ENCODE measurements at regions not wholly inside any gene's neighbourhood (a gene's known extent, or its start where the extent isn't known, plus 50 kb on each side); places are given as distances from the start of the nearest gene placed in this dataset.
"Not testable (repeated sequence)": the region's sequence is repeated elsewhere in the genome, so short reads cannot be mapped to it uniquely, and the experiment has no call there.

DNA sequence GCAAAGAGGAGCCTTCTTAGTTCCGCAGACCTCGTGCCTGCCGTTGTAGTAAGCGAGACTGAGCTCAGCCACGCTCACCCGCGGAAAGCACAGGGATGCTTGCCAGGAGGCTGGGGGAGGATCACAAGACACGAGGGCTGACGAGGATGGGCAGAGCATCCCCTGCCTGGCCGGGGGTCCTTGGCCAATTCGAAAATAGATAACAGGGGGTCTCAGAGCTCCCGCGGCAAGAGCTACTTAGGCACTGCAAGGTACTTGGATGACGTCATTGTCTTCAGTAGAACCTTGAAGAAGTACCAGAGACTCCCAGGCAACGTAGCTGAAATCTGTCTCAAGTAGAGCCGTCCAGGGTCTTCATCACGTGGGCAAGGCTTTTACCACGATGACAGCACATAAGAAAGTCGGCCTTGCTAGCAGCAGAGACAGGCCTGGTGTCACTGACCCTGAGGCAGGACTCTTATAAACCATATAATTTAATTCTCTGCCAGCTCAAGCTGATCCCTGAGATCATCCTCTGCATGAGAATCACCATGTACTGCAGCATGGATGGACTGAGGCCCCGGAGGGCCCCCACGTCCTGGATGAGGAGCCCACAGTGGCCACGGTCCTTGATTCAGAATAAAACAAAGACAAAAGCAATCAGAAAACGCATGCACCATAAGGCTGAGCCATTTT, 81.9 kb downstream of the TMEM18 start:
- no peak for DNase-seq

DNA sequence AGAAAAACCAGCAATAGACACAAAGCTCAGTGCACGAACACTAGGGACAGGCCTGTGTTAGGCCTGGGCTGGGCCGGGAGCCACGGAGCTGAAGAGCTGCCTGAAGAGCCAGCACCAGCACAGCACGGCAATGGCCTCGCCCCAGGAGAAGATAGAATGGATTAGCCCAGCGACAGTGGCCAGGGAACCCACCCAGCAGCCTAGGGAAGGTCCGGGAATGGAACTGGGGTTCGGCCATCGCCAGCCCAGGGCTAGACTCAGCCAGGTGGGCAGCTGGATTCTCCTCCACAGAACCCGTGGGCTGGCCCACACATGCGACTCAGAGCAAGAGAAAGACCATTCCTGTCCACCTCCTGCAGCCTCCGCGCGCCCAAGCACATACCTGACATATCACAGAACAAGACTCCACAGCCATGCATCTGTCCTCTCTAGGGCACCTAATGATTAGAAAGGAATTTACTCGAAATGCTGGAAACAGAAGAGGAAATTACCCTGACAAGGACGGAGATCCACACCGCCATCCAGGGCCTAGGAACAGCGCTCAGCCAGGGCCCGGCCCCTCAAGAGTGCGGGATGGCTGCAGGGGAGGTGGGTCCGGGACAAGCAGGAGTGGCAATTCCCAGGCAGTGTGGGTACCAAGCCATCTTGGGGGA, 82.8 kb downstream of the TMEM18 start:
- no peak for DNase-seq

DNA sequence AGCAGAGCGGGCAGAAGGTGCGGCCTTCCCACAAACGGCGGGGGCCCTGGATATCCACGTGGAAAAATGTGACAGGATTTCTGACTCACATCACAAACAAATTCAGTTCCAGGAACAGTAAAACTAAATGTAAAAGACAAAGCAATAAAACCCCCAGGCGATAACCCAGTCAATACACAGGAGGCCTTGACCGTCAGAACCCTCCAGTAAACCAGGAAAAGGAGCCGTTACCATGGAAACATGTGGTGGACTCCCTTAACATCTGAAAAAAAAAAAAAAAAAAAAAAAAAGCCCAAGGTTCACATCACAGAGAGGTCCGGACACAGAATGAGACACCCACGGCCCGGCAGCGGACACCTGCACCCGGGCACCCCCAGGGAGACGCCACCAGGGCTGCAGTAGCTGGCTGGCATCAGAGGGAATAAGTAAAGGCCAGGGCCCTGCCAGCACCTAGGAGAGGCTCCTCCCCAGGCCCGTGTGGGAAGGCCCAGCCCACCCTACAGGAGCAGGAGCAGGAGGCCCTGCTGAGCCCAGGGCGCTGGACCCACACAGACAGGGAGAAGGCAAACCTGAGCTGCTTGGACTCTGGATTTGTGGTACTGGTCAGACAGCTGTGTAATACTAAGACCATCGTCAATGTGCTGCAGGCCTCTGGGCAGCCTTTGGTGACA, 83.7 kb downstream of the TMEM18 start:
- DNase-seq: no peak

DNA sequence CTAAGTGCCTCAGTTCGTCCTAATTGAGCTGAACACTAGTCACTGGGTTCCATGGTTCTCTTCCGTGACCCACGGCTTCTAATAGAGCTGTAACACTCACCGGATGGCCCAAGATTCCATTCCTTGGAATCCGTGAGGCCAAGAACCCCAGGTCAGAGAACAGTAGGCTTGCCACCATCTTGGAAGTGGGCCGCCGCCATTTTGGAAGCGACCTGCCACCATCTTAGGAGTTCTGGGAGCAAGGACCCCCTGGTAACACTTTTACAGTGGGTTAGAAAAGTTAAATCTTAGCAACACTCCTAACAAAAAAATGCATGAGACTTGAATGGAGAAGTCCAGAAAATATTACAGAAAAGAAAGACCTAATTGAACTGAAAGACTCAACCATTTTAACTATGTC, 84.5 kb downstream of the TMEM18 start:
- no peak for DNase-seq

DNA sequence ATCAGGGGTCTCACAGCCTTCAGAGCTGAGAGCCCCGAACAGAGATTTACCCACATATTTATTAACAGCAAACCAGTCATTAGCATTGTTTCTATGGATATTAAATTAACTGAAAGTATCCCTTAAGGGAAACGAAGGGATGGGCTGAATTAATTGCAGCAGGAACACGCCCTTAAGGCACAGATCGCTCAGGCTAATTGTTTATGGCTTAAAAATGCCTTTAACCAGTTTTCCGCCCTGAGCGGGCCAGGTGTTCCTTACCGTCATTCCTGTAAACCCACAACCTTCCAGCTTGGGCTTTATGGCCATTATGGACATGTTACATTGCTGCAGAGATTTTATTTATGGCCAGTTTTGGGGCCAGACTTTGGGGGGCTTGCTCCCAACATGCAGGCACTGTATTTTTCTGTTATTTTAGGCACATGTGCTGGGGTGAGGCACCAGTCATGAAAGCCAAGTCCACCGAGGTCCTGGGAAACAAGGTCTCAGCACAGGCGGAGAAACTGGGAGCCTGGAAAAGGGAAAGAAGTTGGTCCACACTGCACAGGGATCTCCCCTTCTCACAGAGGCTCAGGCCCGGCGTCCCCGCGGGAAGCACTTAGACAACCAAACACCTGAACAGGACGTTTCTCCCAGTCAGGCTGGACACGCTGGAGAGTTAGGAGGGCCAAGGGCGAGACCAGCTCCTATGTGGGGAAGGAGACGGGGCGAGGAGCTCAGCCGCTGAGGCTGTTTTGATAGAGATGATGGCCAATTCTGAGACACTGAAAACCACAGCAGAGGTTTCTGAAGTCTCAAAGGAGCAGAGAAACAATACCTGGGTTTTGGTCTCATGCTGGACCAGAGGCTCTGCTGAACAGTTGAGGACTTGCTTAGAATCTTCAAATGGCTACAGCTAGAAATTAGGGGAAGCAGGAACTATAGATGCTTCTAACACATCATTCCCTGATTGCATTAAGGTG, 86.7 kb downstream of the TMEM18 start:
- no peak for DNase-seq

DNA sequence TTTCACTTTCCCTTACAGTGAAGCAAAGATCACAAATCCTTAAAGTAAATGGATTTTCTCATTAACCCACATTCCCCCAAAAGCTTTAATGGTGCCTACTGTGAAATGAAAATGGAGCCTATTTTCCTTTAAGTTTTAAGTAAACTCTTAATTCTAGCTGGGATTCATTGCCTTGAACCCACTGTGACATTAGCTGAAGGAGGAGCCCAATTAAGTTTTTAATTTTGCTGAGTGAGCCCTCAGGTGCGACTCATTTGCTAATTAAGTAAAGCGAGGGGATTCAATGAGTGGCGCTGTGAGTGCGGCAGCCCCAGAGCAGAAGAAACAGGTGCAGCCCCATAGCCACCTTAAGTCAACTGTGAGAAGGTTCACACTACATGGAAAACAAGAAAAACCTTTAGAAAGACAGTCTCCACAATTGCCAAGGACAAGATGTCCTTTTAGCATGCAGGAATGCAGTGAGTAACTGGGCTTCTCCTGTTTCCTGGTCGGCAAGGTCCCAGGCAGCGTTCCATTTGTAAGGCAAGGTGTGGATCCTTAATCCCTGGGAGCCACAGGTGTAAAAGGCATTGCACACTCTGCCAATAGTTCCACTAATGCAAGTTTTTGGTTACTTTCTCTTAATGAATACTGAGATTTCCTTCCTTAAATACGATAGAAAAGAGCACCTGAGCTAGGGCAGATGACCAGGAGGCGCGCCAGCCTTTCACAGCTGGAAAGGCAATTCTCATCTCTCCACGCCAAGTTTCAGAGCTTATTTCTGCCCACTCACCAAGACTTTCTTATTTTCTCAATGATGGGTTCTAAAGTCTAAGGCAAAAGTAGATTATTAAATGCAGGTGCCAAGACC, 87.7 kb downstream of the TMEM18 start:
- no peak for DNase-seq

DNA sequence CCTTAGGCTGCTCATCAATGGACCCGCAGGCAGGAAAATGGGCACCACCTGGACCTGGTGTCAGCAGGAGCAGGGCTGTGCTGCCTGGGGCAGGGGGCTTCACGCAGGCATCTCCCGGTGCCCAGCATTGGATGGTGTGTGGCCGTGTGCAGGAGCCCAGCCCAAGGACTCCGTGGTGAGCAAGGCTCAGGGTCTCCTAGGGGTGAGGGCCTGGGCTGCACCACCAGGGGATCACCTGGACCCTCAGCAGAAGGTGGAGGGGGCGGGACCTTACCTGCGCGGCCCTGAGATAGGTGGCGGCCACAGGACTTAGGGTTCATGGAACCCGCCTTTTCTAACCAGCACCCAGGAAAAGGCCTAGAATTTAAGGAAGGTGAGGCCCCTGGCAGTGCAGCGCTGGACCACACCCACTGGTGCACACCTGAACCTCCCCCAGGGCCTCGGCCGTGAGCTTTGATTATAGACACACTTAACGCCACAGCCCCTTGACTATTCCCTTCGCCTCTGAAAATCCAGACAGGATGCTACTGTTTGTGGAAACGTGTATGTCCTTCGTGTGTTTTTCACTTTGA, 89.0 kb downstream of the TMEM18 start:
- DNase-seq: no peak

DNA sequence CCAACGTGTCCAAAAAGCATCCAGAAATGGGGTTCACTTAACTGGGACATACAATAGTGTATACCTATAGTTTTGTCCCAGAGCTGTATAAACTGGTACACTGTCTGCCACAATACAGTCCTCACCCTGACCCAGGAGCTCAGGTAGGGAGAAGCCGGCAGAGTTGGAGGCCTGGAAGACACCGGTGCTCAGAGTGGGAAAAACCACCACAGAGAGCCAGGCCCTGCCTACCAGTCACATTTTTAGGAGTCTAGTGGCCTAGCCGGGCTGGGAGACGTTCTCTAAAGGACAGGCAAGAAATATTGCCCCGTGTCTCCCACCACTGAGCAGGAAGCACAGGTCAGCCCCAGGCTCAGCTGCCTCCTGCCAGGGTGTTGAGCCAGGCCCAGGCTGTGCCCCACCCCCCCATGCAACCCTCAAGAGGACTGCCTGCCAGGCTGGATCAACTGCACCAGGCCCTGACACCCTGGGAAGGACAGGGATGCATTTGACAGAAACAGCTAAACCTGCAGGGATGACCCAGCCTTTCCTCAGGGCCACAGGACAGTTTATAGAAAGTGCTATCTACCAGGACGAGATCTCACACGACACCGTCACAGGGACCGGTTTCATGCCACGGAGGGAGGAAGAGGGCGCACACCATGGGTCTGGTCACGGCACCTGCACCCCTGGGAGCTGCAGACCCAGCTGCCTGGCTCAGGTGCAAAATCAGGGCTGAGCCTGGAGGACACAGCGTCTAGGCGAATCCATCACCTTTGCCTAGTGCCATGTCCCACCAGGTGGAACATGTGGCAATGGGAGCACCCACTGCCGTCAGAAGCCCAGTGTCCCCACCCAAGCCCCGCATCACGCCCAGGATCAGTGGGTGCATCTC, 89.9 kb downstream of the TMEM18 start:
- DNase-seq: no peak

DNA sequence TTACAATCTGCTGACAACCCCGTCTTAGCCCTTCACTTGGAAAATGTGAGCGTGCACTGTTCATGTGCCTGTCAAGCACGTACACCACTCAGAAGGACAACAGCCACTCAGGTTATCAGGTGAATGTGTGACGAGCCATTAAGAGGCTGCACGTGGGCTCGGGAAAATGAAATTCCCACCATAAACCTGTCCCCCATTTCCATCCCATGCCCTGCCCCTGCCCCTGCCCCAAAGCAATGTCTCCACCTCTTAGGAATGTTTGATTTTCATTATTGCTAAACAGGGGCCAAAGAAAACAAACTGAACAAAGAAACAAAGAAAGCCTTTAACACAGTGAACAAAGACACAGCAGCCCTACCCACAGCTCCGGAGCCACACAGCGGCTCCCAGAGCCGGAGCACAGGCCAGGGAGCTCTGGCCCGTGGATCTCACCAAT, 90.5 kb downstream of the TMEM18 start:
- DNase-seq: no peak

DNA sequence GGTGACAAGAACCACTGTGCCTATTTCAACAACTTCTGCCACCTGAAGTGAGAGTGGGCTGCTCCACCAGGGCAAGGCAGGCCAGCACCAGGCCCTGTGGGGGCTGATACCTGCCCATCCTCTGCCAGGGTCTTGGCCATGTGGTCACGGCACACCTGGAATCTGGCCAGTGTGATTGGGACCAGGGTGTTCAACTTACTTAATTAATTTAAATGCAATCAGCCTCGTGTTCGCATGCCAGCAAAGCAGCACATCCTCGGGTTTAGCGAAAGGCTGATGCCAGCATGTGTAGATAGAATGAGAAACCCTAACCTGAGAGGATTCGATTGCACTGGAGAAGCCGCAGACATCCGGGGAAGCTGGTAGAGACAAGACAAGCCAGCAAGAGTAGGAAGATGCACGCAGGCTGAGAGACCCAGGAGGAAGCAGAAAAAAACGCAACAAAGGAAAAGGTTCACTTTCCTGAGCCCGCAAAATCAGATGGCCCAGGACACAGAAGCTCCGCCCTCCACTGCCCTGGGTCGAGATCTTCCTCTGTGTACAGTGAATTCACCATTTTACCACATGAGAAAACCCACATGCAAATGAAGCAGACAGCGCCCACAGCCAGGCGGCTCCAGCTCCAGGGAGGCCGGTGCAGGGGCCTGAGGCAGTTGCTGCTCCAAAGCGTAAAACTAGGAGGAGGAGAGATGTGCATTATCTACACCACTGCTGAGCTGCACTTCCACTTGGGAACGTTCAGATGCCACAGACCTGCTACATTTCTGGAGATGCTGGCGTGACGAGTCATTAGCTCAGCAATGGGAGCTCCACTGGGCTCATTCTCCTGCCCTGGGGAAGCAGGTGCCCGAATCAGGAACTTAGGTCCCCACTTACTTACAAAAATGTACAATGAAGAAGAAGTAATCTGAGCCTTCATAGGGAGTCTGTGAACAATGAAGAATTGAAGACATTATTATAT, 92.1 kb downstream of the TMEM18 start:
- DNase-seq: no peak

DNA sequence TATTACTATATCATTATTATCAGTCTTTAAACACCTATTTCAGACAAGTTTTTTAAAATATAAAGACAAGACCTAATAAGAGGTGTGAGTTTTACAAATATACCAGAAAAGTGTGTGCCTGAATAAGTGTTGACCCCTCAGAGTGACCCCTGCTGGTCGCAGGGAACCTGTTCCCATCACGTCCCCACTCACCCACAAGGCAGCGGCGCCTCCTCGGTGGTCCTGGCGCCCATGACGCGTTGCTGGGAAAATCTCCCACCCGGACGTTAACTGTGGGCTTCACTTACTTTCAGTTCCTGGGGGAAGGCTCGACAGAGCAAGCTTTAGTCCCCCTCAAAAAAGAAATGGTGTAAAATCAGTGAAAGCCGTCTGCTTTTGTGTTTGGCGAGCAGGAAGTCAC, 93.5 kb downstream of the TMEM18 start:
- DNase-seq: no peak

DNA sequence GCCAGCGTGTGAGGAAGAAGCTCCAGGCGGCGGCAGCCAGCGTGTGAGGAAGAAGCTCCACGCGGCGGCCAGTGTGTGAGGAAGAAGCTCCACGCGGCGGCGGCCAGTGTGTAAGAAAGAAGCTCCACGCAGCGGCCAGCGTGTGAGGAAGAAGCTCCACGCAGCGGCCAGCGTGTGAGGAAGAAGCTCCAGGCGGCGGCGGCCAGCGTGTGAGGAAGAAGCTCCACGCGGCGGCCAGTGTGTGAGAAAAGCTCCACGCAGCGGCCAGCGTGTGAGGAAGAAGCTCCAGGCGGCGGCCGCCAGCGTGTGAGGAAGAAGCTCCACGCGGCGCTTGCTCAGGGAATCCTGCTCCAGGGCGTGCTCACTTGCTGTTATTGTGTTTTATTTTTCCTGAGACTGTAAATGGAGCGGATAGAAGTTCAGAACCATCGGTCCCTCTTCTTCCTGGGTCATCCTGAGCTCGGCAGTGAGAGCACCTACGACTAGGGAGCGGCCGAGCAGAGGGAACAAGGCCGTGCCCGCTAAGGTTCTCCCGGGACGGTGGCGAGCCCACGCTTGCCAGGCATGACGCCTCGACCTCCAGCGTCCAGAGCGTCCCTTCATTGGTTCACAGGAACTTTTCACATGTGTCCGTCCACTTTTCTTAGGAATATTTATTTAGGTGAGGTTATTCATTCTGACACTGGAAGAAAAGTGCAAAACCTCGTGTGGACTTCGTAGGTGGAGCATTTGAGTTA, 94.2 kb downstream of the TMEM18 start:
- no peak for DNase-seq

DNA sequence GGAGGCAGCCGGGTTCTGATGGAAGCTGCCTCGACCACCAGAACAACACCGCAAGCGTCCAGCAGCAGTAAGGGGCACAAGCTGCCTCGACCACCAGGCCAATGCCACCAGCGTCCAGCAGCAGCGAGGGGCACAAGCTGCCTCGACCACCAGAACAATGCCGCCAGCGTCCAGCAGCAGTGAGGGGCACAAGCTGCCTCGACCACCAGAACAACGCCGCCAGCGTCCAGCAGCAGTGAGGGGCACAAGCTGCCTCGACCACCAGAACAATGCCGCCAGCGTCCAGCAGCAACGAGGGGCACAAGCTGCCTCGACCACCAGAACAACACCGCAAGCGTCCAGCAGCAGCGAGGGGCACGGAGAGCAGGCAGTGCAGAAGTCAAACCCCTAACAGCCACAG, 94.9 kb downstream of the TMEM18 start:
- DNase-seq: not testable (repeated sequence)

DNA sequence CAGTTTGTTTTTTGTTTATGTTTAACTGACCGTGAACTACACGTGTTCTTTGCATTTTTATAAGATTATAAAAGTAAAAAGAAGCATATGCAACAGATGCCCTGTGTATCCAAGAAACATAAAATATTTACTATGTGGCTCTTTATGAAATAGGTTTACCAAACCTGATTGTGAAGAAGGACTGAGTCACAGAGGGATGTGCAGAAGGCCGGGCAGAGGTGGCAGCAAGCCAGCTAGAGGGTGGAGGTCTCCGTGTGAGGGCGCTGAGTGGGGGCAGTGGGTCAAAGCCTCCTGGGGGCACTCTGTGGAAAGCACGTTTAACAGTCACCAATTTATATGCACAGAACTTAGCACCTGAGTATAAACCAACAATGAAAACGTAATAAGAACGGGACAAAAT, 97.2 kb downstream of the TMEM18 start:
- no peak for DNase-seq

DNA sequence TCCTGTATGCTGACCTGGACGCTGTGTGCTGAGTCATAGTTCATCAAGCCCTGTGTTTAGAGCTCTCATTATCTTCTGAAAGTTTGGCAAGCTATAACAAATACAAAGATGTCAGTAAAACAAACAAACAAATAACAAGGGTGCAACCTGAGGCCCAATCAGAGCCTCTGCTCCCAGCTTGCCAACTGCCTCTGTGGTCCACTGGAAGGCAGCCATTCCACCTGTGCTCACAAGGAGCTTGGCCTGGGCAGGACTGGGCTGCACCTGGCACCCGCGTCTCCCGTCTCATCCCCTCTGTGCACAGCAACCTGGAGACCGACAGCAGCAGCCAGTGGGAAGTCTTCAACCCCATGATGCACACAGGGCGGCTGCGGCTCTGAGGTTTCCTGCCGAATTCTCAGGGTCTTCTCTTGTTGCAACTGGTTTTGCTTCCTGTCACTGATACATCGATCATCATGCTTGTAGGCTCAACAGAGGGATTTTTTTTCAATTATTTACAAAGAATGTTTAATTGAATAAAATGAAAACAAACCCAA, 97.8 kb downstream of the TMEM18 start:
- no peak for DNase-seq

DNA sequence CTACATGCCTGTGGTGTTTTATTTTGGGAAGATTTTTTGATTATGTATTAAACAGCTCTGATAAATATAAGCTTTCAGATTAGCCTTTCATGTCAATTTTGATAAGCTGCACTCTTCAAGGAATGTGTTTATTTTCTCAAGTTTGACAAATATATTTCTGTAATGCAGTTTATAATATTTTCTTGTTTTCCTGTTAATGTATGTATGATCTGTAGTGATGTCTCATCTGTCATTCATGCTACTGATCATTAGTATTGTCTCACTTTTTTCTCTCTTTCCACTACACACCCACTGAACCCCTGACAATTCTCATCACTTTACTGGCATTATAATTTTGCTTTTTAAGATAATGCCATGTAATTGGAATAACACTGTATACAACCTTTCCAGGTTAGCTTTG, 100.9 kb downstream of the TMEM18 start:
- DNase-seq: no peak

DNA sequence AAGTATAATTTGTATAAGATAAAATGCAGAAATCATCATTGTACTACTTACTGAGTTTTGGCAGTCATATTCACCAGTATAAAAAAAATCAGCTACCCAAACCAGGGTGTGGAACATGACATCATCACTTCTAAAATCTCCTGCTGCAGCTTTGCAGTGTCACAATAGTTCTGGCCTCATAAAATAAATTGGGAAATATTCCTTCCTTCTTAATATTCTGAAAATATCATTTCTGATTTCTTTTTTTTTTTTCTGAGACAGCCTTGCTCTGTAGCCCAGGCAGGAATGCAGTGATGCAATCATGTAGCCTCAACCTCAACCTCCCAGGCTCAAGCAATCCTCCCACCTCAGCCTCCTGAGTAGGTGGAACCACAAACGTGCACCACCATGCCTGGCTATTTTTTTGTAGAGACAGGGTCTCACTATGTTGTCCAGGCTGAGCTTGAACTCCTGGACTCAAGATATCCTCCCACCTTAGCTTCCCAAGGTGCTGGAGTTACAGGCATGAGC, 101.4 kb downstream of the TMEM18 start:
- DNase-seq: no peak

Data from occipital lobe (tissue), 1 donor.